Testis (tissue), 2 donors: ENCODE measurements at regions not wholly inside any gene's neighbourhood (a gene's known extent, or its start where the extent isn't known, plus 50 kb on each side); places are given as distances from the start of the nearest gene placed in this dataset.

Experiments used
- DNase-seq: peaks from one replicate; pipeline ENCODE4 v3.0.0-alpha.2; 2019
- H3K27ac ChIP-seq, 2 donors: fragments of 200-600 bp; sonication (generic); one replicate each; pipeline ENCODE4 v1.5.1; 2019
- H3K27me3 ChIP-seq: fragments of 200-600 bp; sonication (generic); one replicate; pipeline ENCODE4 v1.5.1; 2019
- H3K36me3 ChIP-seq: fragments of 200-600 bp; sonication (generic); one replicate; pipeline ENCODE4 v1.5.1; 2017; ENCODE audit warnings: low read depth; ENCODE audit errors: missing control alignments
- H3K4me1 ChIP-seq: fragments of 200-600 bp; sonication (generic); one replicate; pipeline ENCODE4 v1.5.1; 2019
- H3K4me3 ChIP-seq, 2 donors: fragments of 200-600 bp; sonication (generic); one replicate each; pipeline ENCODE4 v1.5.1; 2017 to 2019
- H3K9me3 ChIP-seq: fragments of 200-600 bp; sonication (generic); one replicate; pipeline ENCODE4 v1.5.1; 2017
- CTCF ChIP-seq, 3 experiments: fragments of 450-650 bp in 2 of 3; fragments of 200-600 bp in 1 of 3; sonication (generic) in 1 of 3; IDR thresholded peaks; one replicate each; pipeline ENCODE4 v1.5.1; 2016 to 2019; ENCODE audit warnings: antibody characterized with exemption in 3 of 3, mild to moderate bottlenecking in 2 of 3, moderate library complexity in 1 of 3
- POLR2A ChIP-seq: fragments of 450-650 bp; IDR thresholded peaks from one replicate; pipeline ENCODE4 v1.6.1; 2017; ENCODE audit warnings: antibody characterized with exemption, mild to moderate bottlenecking, moderate library complexity
- WGBS, 2 donors: methylation state at CpG; one replicate each; pipeline ENCODE4 v1.1.5; 2018; 5-methylcytosine and 5-hydroxymethylcytosine counted together
- intact Hi-C: fragments of 100-400 bp; cut with DNase I; formaldehyde crosslinking; loops from one replicate; pipeline ENCODE4 v1.15.1; 2023; ENCODE audit warnings: low total_unique reads

DNA sequence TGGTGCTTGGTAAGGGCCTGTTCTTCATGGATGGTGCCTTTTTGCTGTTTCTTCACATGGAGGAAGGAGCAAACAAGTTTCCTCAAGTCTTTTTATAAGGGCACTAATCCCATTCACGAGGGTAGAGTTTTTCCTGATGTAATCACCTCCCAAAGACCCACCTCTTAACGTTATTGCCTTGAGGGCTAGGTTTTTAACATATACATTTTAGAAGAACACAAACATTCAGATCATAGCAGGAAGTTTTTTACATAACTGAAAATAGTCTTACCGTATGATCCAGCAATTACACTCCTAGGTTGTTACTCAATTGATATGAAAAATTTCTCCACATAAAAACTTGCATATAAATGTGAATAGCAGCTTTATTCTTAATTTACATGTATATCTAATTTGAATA, 976.3 kb downstream of the DSC3 start:
- no peak overlapping the region for H3K4me3 ChIP-seq
- no peak for TF ChIP-seq CTCF (IDR thresholded peaks at IDR 0.05)
- TF ChIP-seq POLR2A, result no peak
- no peaks in the 10 kb centered on the region for H3K9me3 ChIP-seq
- 50 to 58% methylated on average over 3 of the region's 3 CpGs for WGBS, 2 donors
- no peak overlapping the region for H3K27ac ChIP-seq
- DNase-seq, result no peak
- no peaks in the 10 kb centered on the region for H3K4me1 ChIP-seq
- no peaks in the 10 kb centered on the region for H3K27me3 ChIP-seq
- H3K36me3 ChIP-seq, result no peaks in the 10 kb centered on the region
- intact Hi-C loops, result no loop called here

DNA sequence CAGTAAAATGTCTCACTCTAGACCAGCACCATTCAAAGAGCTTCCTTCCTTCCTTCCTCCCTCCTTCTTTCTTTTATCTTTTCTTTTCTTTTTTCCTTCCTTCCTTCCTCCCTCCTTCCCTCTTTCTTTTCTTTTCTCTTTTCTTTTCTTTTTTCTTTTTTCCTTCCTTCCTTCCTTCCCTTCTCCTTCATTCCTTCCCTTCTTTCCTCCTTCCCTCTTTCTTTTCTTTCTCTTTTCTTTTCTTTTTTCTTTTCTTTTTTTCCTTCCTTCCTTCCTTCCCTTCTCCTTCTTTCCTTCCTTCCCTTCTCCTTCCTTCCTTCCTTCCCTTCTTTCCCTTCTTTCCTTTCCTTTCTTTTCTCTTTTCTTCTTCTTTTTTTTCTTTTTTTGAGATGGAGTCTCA, 985.1 kb downstream of the DSC3 start:
- H3K27me3 ChIP-seq, result no peaks in the 10 kb centered on the region
- H3K4me3 ChIP-seq, result no peak overlapping the region
- no peaks in the 10 kb centered on the region for H3K9me3 ChIP-seq
- intact Hi-C loops, result no loop called here
- H3K27ac ChIP-seq, result no peak overlapping the region
- H3K36me3 ChIP-seq, result no peaks in the 10 kb centered on the region
- TF ChIP-seq POLR2A (no peak), CTCF (IDR thresholded peaks at IDR 0.05) (no peak)
- no peaks in the 10 kb centered on the region for H3K4me1 ChIP-seq
- DNase-seq, result no peak

GRCh38 chr18:30056528-30056927, 986.0 kb downstream of the DSC3 start:
- 79 to 85% methylated on average over 2 of the region's 2 CpGs for WGBS, 2 donors
- intact Hi-C loops, result no loop called here

DNA sequence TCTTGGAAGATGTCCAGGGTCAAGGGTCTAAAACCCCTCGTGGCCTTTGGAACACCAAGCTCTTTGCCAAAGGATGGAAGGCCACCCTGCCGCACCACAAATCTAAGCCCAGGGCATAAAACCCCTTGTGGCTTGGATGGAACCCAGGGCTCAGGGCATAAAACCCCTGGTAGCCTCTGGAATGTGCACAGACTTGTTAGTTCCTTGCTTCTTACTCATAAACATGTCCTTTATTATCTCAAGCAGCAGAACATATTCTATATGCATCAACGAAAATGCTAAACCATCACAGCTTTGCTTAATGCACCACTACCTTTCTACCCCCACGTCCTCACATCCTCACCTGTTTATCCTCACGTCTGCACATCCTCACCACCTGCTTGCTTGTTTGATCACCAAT, 998.0 kb downstream of the DSC3 start:
- no peak overlapping the region for H3K4me3 ChIP-seq
- no peak for DNase-seq
- H3K36me3 ChIP-seq, result no peaks in the 10 kb centered on the region
- no peak for TF ChIP-seq POLR2A
- no peaks in the 10 kb centered on the region for H3K4me1 ChIP-seq
- no peaks in the 10 kb centered on the region for H3K9me3 ChIP-seq
- WGBS, 2 donors, result 79 to 80% methylated on average over 5 of the region's 5 CpGs
- intact Hi-C loops, result no loop called here
- H3K27ac ChIP-seq, result no peak overlapping the region
- peaks cover 3% of the 10 kb centered on the region for H3K27me3 ChIP-seq

More at GRCh38 chr18:30056528-30056927, 986.0 kb downstream of the DSC3 start:
- TF ChIP-seq POLR2A, result no peak
- no peak for TF ChIP-seq CTCF (IDR thresholded peaks at IDR 0.05)
- Histone ChIP-seq H3K27ac (no peak overlapping the region), H3K36me3 (no peaks in the 10 kb centered on the region), H3K4me1 (no peaks in the 10 kb centered on the region), H3K27me3 (no peaks in the 10 kb centered on the region), H3K4me3 (no peak overlapping the region), H3K9me3 (no peaks in the 10 kb centered on the region)
- no peak for DNase-seq

- TF ChIP-seq POLR2A (no peak), CTCF (IDR thresholded peaks at IDR 0.05) (no peak)
- Histone ChIP-seq H3K9me3 (no peaks in the 10 kb centered on the region), H3K36me3 (no peaks in the 10 kb centered on the region), H3K27me3 (no peaks in the 10 kb centered on the region), H3K27ac (no peak overlapping the region), H3K4me1 (no peaks in the 10 kb centered on the region), H3K4me3 (no peak overlapping the region)
- no peak for DNase-seq
- intact Hi-C loops, result no loop called here
Observed at GRCh38 chr18:30039201-30039600, 1003.3 kb downstream of the DSC3 start.
